SW 1271 (cell line): ENCODE measurements at regions not wholly inside any gene's neighbourhood (a gene's known extent, or its start where the extent isn't known, plus 50 kb on each side); places are given as distances from the start of the nearest gene placed in this dataset.
"Not testable (repeated sequence)": the region's sequence is repeated elsewhere in the genome, so short reads cannot be mapped to it uniquely, and the experiment has no call there.

ENCODE experiments used
- DNase-seq, 2 experiments: peaks; one replicate each; lab custom pipeline; 2025; lab: John Stamatoyannopoulos, UW

DNA sequence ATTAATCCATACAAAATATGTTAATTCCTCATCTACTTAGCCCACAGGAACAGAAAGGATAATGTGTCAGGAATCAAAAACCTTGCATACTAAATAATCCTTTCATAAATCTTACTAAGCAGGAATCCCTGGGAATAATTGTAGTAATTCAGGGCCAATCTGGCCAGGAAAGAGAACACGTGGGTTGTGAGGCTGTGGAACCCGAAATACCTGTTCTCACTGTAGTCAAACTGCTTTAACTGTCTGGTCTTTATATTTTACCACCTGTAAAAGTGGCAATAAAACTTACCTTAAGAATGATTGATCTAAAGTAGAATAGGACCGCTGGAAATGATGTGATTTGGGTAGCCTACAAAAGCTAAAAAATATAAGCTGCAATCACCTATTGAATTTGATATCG lies 1620.9 kb downstream of the STIM2 start:
- DNase-seq, result no peak

DNA sequence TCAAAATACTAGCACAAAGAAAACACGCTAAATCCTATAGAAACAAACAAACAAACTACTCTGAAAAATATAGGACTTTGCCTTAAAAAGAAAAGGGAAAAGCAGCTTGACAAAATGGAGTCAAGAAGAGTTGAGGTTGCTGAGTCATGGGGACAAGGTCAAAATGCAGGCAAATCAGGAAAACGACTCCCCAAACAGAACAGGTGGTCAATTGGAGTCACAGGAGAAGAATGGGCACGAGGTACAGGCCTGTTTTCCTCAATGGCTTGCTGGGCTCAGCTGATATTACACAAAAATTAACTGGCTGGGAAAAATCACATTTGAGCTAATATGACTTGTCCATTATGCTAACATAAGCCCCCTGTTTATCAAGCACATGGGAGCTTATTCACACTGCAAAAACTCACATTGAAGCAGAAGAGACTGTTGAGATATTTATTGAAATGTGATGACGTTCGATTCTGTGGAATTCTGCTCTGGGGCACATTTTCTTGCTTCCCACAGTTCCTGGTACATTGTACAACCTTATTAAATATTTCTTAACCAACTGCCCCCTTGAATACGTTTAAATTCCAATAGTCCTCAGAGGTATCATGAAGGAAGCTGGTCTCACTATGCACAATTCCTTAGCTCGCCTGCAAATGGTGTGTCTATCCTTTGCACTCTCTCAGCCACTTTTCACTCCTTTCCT lies 1622.1 kb downstream of the STIM2 start:
- no peak for DNase-seq

DNA sequence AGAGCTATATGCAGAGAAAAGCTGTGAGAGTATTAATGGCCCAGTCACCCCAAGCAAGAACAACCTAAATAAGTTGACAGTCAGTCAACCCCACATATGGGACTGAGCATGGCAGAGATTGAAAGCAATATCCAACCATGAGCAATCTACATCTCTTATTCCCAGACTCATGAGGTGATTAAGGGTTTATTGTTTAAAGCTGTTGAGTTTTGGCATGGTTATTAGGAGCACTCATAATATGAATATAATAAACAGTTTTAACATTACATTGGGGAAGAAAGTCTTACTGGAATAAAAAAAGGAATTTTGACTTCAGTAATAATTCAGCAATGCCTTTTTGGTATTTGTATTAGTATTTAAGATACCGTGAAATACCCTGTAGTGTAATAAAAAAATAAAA lies 1627.4 kb downstream of the STIM2 start:
- DNase-seq, result no peak

DNA sequence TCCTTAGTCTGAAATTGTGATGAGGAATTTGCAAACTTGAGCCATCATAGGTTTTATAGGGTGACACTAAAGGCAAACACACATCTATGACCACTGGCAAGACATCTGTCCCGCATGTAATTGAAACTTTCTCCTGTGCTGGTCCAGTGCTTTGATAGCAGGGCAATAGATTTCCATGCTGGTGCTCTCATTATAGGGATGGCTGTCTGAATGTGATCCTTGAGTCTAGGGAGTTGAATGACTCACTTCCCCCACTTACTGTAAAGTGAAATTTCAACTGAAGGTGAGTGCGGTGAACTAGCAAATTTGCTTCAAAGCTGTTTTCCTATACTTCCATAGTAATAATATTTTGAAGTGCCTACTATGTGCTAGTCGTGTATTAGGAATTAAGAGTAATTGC lies 1630.0 kb downstream of the STIM2 start:
- DNase-seq, result no peak

DNA sequence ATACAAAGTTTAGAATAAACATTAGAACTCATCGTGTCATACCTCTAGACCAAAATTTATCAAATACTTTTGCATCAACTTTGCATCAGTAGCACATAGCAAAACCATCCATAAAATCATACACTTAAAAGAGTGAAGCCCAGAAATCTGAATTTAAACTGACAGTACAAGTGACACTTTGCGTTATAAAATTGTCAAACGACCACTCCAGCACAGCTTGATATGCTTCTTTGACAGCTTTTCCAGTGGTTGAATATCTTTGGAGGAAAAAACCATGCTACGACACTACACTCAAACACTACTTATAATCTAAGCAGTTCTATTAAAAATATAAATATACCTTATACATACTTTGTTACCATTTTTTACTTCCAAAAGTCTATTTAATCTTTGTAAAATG lies 1644.4 kb downstream of the STIM2 start:
- DNase-seq, result no peak

DNA sequence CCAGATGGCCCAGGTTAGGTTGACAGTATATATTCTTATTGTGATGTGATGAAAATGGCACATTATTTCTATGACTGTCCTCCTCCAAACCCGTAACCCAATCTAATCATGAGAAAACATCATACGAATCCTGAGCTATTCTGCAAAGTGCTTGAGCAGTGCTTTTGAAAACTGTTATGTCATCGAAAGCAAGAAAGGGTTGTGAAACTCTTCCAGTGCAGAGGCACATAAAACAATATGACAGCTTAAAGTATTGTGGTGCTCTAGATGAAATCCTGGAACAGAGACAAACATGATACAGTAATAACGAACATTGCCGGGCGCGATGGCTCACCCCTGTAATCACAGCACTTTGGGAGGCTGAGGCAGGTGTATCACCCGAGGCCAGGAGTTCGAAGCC lies 1648.0 kb downstream of the STIM2 start:
- no peak for DNase-seq

DNA sequence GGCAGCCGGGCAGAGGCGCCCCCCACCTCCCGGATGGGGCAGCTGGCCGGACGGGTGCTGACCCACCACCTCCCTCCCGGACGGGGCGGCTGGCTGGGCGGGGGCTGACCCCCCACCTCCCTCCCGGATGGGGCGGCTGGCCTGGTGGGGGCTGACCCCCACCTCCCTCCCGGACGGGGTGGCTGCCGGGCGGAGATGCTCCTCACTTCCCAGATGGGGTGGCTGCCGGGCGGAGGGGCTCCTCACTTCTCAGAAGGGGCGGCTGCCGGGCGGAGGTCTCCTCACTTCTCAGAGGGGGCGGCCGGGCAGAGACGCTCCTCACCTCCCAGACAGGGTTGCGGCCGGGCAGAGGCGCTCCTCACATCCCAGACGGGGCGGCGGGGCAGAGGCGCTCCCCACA lies 1654.1 kb downstream of the STIM2 start:
- not testable (repeated sequence) for DNase-seq

DNA sequence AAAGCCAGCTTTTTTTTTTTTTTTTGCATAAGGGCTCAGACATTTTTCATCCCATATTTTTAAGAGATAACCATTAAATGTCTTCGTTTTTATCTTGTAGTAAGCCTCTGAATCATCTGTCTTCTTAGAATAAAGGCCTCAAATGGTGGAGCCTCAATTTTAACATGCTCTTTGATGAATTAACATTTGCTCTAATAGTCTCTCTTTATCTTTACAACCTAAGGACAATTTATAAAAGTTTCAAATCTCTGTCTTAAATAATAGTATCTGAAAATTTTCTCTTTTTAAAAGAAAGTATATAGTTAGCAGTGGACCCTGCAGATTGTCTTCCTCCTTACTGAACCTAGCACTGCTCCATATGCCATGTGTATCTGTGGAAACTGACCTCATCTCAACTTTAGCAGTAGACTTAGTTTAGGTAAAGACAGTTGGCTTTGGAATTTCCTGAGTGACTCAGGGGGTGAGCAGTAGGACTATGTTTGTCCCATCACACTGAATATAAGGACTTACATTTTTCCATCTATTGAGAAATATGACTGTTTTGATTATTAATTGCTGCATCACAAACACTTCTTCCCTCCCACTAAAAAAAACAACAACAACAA lies 1658.0 kb downstream of the STIM2 start:
- no peak for DNase-seq

DNA sequence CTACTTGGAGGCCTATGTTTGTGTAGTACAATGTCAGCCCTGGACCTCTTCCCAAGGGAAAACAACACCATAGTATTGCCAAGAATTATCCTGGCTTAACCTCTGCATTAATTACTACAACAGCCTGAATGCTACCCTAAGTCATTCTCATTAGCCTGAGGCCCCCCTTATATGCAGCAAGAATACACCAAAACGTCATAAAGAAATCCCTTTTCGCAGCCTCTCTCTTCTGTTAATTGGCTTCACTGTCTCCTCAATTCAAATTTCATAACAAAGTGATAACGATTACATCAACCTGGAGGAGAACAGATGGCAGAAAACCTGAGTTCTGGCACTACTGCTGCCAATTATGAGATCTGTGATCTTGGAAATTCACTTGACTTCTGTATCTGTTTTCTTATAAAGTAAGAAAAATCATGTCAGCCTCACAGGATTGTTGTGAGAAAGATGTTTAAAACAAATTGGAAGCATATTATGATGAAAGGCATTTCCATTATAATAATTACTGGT lies 1663.1 kb downstream of the STIM2 start:
- DNase-seq, result no peak

DNA sequence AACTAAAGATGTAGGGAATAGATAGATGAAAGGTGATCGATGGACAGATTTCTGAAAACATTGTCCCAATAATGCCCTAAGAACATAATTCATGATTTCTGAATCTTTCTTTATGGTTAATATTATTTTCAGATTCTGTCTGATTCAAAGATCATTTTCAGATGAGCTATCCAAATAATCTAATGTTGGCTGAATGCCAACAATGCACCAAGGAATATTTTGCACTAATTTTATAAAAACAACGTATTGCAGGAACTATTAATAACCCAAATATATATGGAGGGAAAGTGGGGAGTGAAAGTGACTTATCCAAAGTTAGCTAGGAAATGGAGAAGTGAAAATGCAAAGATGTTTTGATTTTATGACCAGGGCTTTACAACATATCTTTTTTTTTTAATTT lies 1675.5 kb downstream of the STIM2 start:
- no peak for DNase-seq

DNA sequence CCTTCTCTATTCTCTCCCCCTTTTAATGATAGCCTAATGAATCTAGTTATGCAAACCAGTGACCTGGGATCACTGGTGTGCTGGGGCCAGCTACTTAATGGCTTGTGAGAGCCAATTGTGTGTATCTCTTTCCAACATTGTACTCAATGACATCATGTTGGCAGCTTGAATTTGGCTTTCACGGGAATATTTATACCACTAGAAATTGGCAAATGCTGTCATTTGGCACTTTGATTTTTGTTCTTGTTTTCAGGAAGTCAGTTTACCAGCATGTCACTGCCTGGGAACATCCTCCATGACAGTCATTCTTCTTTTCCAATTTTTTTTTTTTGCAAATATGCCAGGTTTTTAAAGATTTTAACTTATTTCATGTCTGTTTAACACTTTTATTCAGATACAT lies 1685.3 kb downstream of the STIM2 start:
- no peak for DNase-seq

DNA sequence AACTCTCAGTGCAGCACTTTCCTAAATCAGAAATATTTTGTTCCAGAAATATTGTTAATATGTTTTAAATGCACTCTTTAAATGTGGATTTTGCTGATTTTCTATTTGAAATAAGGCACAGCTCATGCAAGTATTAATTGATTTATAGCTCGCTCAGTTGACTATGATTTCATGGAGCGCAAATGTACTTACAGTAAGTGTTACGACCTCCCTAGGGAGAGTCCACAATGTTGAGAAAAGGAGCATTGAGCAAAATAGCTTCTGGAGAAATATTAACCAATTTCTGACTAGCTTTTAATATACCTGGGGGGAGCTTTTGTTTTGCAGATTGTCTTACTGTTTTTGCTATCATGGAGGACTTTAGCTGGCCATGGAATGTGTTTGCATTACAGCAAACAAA lies 1687.5 kb downstream of the STIM2 start:
- DNase-seq, result no peak

DNA sequence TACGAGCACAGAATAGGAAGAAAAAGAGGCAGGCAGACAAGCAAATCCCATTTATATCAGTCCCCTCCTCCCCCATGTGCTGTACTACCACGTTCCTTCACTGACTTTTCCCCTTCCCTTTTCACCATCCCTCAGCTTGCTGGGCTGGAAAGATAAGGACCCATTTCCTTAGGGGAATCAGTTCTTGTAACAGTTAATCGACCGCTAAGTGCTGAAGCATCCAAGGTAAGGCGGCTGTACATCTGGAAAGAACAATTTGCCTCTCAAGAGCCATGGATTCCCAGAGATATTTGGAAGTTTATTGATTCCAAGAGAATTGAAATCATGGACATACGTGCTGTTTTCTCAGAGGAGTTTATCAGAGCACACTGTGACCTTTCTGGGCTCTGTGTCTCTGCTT lies 1688.0 kb downstream of the STIM2 start:
- DNase-seq, result no peak

DNA sequence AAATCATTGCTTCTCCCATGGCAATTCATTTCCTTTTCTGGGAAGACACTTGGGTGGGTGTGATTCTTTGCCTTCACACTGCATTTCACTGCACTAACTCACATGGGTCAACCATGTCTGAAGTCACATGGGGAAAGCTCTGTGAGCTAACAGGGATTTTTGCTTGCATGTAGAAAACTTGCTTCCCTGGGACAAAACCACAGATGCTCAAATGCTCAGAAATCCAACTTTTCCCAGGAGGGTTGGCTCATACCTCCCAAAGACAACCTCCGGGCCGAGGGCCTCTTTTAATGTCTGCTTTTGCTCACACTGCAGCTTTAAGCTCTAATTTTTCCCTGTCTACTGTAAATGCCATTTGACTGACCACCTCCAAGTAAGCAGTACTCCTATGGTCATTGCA lies 1695.2 kb downstream of the STIM2 start:
- no peak for DNase-seq

DNA sequence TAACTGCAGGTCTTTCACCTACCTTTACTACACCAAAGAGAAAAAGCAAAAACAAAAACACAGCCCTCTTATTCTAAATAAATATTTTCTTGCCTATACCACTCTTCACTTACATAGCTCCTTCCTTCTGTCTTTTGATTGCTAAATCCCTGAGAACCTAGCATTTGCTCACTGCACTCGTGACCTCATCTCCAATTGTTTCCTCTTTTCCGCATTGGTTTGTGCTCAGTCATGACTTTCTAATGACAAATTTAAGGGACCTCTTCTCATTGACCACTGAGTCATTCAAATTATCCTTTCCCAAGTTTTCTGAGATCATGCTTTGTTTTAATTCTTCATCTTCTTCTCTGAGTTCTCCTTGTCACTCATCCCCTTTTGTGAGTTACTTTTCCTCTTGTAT lies 1697.1 kb downstream of the STIM2 start:
- no peak for DNase-seq

DNA sequence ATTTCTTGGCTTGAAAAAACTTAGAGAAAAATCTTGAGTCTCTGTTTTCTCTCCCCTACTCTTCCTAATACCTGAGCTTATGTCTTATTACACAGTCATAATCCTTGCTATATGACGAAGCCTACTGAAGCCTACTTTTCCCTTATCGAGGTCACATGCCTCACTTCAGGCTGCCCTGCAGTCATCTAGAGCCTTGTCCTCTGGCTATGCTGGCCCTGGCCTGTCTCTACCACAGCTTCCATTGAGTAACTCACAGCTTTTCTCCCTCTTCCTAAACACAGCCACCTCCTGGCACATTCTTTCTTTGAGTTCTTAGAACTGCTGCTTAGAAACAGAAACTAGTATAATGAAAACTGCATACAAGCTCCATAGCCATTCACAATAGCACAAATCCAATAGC lies 1698.3 kb downstream of the STIM2 start:
- DNase-seq, result no peak

DNA sequence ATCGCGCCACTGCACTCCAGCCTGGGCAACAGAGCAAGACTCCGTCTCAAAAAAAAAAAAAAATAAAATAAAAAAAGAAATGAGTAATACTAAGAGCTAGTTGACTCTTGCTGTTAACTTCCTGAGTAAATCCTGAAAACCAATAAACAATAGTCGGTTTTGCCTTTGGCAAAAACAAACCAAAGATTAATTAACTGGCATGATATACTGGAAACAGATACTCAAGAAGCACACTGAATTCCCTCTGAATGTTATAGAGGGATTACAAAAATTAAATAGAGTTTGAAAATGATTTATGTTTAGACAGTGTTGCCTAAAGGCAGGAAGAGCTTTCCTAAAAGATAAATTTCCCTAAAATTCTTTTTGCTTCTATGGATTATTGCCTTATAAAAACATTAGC lies 1702.3 kb downstream of the STIM2 start:
- DNase-seq, result no peak

DNA sequence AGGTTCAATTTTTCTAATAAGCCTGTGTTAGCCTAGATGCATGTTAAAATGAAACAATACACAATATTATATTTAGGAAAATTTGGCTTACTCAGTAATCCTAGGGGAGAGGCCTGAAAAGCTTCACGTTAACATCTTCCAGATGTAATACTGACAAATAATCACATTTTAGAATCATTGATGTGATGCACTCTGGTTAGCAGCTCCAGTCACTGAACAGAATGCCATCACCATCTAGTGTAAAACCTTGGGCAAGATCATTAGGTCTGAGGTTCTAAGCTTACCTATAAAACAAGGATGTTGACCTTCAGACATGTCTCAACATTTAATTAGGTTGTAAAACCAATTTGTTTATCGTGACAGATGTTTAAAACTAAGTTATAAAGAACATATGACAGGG lies 1704.8 kb downstream of the STIM2 start:
- no peak for DNase-seq

DNA sequence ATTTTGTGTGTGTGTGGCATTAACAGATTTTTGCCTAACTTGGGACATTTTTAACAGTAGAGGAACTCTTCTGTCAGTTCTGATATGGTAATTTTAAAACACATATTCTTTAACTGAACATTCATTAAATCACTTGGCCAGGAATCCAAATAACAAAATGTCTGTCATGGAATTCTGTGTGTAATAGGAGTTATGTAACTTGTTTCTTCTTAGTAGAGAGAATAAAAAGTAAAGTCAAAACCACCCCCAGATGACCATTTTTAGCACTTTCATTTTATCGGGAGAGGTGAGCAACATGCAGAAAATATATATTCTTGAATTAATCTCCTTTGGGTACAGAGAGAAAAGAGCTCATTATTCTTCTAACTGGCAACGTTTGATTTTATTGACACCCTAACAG lies 1740.3 kb downstream of the STIM2 start:
- no peak for DNase-seq

DNA sequence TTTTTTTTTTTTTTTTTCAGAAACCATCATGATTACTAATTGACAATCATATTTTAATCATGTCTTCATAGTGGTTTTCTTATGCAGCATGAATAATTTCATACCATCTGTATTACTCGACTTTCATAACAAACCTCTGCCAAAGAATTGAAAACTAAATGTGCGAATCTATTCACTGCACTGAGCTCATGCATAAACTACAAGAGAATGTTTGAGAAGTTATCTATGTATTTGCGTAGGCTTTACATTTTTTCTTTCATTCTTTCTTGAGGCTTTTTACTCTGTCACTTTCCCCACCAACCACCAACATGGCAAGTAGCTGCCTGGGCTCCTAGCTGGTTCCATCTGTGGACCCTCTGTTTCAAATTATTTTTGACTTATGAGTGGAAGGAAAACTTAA lies 1761.0 kb downstream of the STIM2 start:
- no peak for DNase-seq

DNA sequence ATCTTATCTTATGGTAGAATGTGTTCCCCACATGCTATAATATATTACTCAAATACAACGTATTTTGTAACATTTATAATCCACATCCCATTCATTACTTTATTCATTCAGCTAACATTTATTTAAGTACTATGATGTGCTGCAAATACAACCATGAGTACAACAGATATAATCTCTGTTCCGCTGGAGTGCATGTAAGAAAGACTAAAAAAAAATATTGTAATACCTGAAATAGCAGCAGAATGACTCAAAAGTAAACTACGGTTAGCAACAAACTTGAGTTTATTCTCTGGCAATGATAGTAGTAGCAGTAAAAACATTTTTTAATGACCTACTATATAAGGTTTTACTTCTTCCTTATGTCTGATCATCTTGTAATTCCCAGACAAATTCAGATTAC lies 1776.3 kb downstream of the STIM2 start:
- DNase-seq, result no peak

DNA sequence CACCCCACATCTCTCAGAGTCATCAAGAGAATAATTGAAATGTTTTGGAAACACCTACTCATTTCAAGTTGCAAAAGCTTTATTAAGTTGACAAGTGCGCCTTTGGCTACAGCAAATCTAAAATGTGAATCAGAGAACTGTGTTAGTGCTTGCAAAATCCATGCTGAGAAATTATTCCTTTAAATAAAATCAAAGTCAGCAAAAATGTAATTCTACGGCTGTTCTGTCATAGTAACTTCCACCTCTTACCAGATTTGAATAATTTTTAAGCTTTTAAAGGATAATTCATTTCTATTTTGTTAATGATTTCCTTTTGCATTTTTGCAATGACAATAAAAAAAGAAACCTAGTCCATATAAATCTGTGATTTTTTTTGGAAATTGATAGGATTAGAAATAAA lies 1779.1 kb downstream of the STIM2 start:
- DNase-seq, result no peak

DNA sequence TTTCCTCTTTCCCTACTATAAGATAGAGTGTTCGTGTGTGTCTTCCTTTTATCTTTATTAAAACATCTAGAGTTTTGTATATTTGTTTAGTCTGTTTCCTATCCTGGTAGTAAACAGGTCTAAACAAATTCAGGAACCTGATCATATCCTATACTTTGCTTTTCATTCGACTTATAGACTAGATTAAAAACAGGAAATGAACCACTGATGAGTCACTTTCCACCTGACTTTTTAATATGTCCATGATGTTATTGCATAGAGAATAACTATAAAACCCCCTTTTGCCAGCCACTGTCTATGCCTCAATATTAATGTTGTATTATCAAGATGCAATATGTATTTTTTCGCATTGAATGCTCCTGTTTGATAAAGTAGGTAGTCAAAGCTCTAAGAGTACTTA lies 1794.0 kb downstream of the STIM2 start:
- DNase-seq, result no peak

DNA sequence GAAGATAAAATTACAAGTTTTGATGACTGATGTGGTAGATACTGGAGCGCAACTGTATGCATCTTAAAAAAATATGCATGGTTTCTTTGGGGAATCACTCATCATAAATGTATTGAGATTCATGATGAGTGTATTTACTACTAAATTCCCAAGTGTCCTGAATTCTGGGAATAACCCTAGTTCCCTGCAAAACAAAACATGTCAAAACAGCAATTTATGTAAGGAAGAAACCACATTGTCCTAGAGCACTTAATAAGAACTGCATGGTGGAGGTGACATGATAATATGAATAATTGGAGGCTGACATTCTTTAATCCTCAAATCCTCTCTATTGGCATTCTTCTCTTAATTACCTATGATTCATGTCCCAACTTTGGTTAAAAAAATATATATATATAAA lies 1804.7 kb downstream of the STIM2 start:
- no peak for DNase-seq
